DND-41 (cell line): ENCODE measurements at regions not wholly inside any gene's neighbourhood (a gene's known extent, or its start where the extent isn't known, plus 50 kb on each side); places are given as distances from the start of the nearest gene placed in this dataset.

ENCODE experiments used
- CTCF ChIP-seq: IDR thresholded peaks from 2 replicates; pipeline ENCODE4 v1.5.1; 2012; ENCODE audit warnings: borderline replicate concordance, low read length, moderate library complexity, mild to moderate bottlenecking; ENCODE audit not compliant: poor library complexity, severe bottlenecking; ENCODE audit errors: extremely low read depth
- EZH2 ChIP-seq: IDR thresholded peaks from 3 replicates; pipeline ENCODE4 v1.6.1; 2012; ENCODE audit warnings: borderline replicate concordance, low read depth, mild to moderate bottlenecking, moderate library complexity, low read length, inconsistent platforms; ENCODE audit not compliant: severe bottlenecking

GRCh38 chr2:236747925-236748324, 178.3 kb downstream of the ACKR3 start:
- TF ChIP-seq CTCF (no peak), EZH2 (no peak)
